Memory B cell (primary cell): ENCODE measurements at regions not wholly inside any gene's neighbourhood (a gene's known extent, or its start where the extent isn't known, plus 50 kb on each side); places are given as distances from the start of the nearest gene placed in this dataset.
"Not testable (repeated sequence)": the region's sequence is repeated elsewhere in the genome, so short reads cannot be mapped to it uniquely, and the experiment has no call there.

Source experiments
- ATAC-seq: fragments of 150-1000 bp; cut with Tn5 transposase; 2 replicates; pipeline ENCODE4 v1.10.0; 2021; ENCODE audit warnings: low read depth, mild to moderate bottlenecking, moderate library complexity
- DNase-seq, 2 donors: peaks; one replicate each; pipeline ENCODE4 v3.0.0; 2022; ENCODE audit warnings: low spot score in 2 of 2
- H3K27ac Mint-ChIP-seq: one replicate; pipeline ENCODE4 v1.8.0; 2022; ENCODE audit warnings: mild to moderate bottlenecking, moderate library complexity, mixed read lengths
- H3K27me3 Mint-ChIP-seq: one replicate; pipeline ENCODE4 v1.8.0; 2022; ENCODE audit warnings: mixed read lengths
- H3K36me3 Mint-ChIP-seq: one replicate; pipeline ENCODE4 v1.8.0; 2022; ENCODE audit warnings: mild to moderate bottlenecking, mixed read lengths
- H3K4me1 Mint-ChIP-seq: one replicate; pipeline ENCODE4 v1.8.0; 2022; ENCODE audit warnings: mixed read lengths
- H3K4me3 Mint-ChIP-seq: one replicate; pipeline ENCODE4 v1.8.0; 2022; ENCODE audit warnings: mild to moderate bottlenecking, moderate library complexity, mixed read lengths
- H3K9me3 Mint-ChIP-seq: one replicate; pipeline ENCODE4 v1.8.0; 2022; ENCODE audit warnings: mixed read lengths

GRCh38 chr2:17202628-17203027 is 315.6 kb downstream of the RAD51AP2 start:
- H3K27me3 Mint-ChIP-seq, H3K4me3 Mint-ChIP-seq, H3K9me3 Mint-ChIP-seq, H3K36me3 Mint-ChIP-seq: not testable (repeated sequence)
- peaks cover 19% of the 10 kb centered on the region for H3K4me1 Mint-ChIP-seq
- ATAC-seq (peak; percentile 98), DNase-seq (peak in 1 of 2 donors; percentile 22)
- H3K27ac Mint-ChIP-seq: peak overlapping the region; percentile 60

GRCh38 chr2:17199741-17200140 is 318.5 kb downstream of the RAD51AP2 start:
- no peaks in the 10 kb centered on the region for H3K36me3 Mint-ChIP-seq
- H3K27me3 Mint-ChIP-seq: peaks cover 6% of the 10 kb centered on the region
- ATAC-seq (no peak), DNase-seq (no peak)
- peaks cover 3% of the 10 kb centered on the region for H3K9me3 Mint-ChIP-seq
- no peak overlapping the region for H3K4me3 Mint-ChIP-seq
- H3K4me1 Mint-ChIP-seq: peaks cover 21% of the 10 kb centered on the region
- no peak overlapping the region for H3K27ac Mint-ChIP-seq

GRCh38 chr2:17196380-17196779 is 321.9 kb downstream of the RAD51AP2 start:
- Mint-ChIP-seq H3K27me3 (peaks cover 6% of the 10 kb centered on the region), H3K36me3 (no peaks in the 10 kb centered on the region), H3K27ac (no peak overlapping the region), H3K9me3 (no peaks in the 10 kb centered on the region), H3K4me1 (peaks cover 9% of the 10 kb centered on the region), H3K4me3 (no peak overlapping the region)
- ATAC-seq: no peak
- DNase-seq: no peak

- H3K4me3 Mint-ChIP-seq: no peak overlapping the region
- DNase-seq (no peak), ATAC-seq (no peak)
- H3K27me3 Mint-ChIP-seq: peaks cover 6% of the 10 kb centered on the region
- no peaks in the 10 kb centered on the region for H3K36me3 Mint-ChIP-seq
- no peak overlapping the region for H3K27ac Mint-ChIP-seq
- peaks cover 21% of the 10 kb centered on the region for H3K4me1 Mint-ChIP-seq
- H3K9me3 Mint-ChIP-seq: no peaks in the 10 kb centered on the region
Measured at GRCh38 chr2:17195016-17195415, 323.2 kb downstream of the RAD51AP2 start.

- no peak for ATAC-seq
- Mint-ChIP-seq H3K4me3 (no peak overlapping the region), H3K36me3 (no peaks in the 10 kb centered on the region), H3K27ac (no peak overlapping the region), H3K9me3 (no peaks in the 10 kb centered on the region), H3K27me3 (peaks cover 6% of the 10 kb centered on the region), H3K4me1 (peaks cover 24% of the 10 kb centered on the region)
- no peak for DNase-seq
Measured at GRCh38 chr2:17194083-17194482, 324.2 kb downstream of the RAD51AP2 start.

DNA sequence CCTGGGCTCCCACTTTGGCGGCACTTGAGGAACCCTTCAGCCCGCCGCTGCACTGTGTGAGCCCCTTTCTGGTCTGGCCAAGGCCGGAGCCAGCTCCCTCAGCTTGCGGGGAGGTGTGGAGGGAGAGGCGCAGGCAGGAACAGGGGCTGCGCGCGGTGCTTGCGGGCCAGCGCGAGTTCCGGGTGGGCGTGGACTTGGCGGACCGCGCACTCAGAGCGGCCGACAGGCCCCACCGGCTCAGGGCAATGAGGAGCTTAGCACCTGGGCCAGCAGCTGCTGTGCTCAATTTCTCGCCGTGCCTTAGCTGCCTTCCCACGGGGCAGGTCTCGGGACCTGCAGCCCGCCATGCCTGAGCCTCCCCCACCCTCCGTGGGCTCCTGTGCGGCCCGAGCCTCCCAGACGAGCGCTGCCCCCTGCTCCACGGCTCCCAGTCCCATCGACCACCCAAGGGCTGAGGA is 324.8 kb downstream of the RAD51AP2 start:
- not testable (repeated sequence) for DNase-seq, ATAC-seq, H3K27me3 Mint-ChIP-seq, H3K36me3 Mint-ChIP-seq, H3K4me3 Mint-ChIP-seq, H3K9me3 Mint-ChIP-seq, H3K27ac Mint-ChIP-seq
- peaks cover 21% of the 10 kb centered on the region for H3K4me1 Mint-ChIP-seq

- peak overlapping the region; percentile 44 for H3K4me3 Mint-ChIP-seq
- H3K9me3 Mint-ChIP-seq: no peaks in the 10 kb centered on the region
- peak; percentile 78 for ATAC-seq
- no peak for DNase-seq
- no peak overlapping the region for H3K27ac Mint-ChIP-seq
- no peaks in the 10 kb centered on the region for H3K36me3 Mint-ChIP-seq
- peaks cover 6% of the 10 kb centered on the region for H3K27me3 Mint-ChIP-seq
- H3K4me1 Mint-ChIP-seq: peaks cover 16% of the 10 kb centered on the region
Measured at GRCh38 chr2:17191223-17191622, 327.0 kb downstream of the RAD51AP2 start.

DNA sequence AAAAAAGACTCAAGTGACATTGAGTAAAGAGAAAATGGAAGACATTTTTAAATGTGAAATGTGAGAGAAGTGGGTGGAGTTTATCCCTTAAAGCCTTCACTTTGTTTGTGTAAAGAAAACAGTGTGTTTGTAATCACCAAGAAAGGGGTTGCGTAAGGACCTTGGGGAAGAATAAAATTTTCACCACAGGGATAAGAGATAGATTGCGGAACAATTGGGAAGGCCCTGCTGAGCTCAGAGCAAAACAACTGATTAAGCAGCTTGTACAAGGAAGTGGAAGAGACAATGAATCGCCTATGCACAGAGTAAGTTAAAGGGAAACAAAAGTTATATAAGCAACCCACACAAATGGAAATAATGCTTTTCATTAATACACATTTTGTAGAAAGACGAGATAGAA is 327.7 kb downstream of the RAD51AP2 start:
- Mint-ChIP-seq H3K4me1 (peaks cover 16% of the 10 kb centered on the region), H3K27ac (no peak overlapping the region), H3K27me3 (peaks cover 5% of the 10 kb centered on the region), H3K4me3 (no peak overlapping the region), H3K36me3 (no peaks in the 10 kb centered on the region), H3K9me3 (no peaks in the 10 kb centered on the region)
- DNase-seq (no peak), ATAC-seq (no peak)

DNA sequence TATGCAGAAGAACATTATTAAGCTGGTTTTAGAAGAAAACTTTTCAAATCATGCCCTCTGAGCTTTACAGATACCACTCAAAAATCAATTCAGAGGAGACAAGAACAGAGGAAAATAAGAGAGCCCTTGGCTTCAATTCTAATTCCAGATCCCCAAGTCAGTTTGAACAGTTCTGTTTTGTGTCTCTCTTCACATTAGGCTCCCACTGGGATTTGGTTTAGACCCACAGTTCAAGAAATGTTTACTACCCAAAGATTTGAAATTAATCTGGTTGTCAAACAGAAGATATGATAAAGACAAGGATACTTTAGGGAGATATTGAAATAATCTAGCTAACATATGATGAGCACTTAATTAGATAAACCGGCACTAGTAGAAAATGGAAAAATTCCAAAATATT is 329.5 kb downstream of the RAD51AP2 start:
- ATAC-seq: no peak
- Mint-ChIP-seq H3K27ac (no peak overlapping the region), H3K27me3 (peaks cover 2% of the 10 kb centered on the region)

GRCh38 chr2:17184512-17184911 is 333.7 kb downstream of the RAD51AP2 start:
- no peaks in the 10 kb centered on the region for H3K4me1 Mint-ChIP-seq
- ATAC-seq (no peak), DNase-seq (no peak)
- no peaks in the 10 kb centered on the region for H3K9me3 Mint-ChIP-seq
- H3K27me3 Mint-ChIP-seq: peaks cover 2% of the 10 kb centered on the region
- no peak overlapping the region for H3K4me3 Mint-ChIP-seq
- no peaks in the 10 kb centered on the region for H3K36me3 Mint-ChIP-seq
- H3K27ac Mint-ChIP-seq: no peak overlapping the region

More for the DNA sequence above, 329.5 kb downstream of the RAD51AP2 start:
- H3K4me3 Mint-ChIP-seq: no peak overlapping the region
- DNase-seq: no peak
- no peaks in the 10 kb centered on the region for H3K9me3 Mint-ChIP-seq
- H3K4me1 Mint-ChIP-seq: peaks cover 16% of the 10 kb centered on the region
- no peaks in the 10 kb centered on the region for H3K36me3 Mint-ChIP-seq

DNA sequence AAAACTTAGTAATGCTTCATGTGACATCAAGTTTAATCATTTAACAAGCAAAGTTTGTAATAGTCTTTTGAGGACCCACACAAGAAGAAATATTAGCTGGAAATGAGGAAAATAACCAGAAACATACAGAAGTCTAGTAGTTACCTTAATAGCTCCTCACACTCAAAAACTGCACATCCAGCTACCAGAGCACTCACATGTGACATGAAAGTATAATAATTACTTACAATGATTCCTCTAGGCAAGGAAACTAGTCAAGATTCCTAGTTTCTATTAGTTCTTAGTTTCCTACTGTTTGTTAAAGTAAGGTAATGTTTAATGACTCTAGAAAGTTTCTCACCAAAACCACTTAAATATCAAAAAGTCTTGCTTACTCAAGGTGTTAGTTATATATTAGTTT is 335.8 kb downstream of the RAD51AP2 start:
- no peak for DNase-seq
- H3K27me3 Mint-ChIP-seq: no peaks in the 10 kb centered on the region
- ATAC-seq: no peak
- no peaks in the 10 kb centered on the region for H3K9me3 Mint-ChIP-seq
- no peak overlapping the region for H3K4me3 Mint-ChIP-seq
- H3K36me3 Mint-ChIP-seq: no peaks in the 10 kb centered on the region
- H3K27ac Mint-ChIP-seq: no peak overlapping the region
- H3K4me1 Mint-ChIP-seq: peaks cover 8% of the 10 kb centered on the region

- no peaks in the 10 kb centered on the region for H3K9me3 Mint-ChIP-seq
- no peak overlapping the region for H3K27ac Mint-ChIP-seq
- H3K27me3 Mint-ChIP-seq: no peaks in the 10 kb centered on the region
- no peak for ATAC-seq
- H3K4me1 Mint-ChIP-seq: peaks cover 10% of the 10 kb centered on the region
- no peak for DNase-seq
- H3K36me3 Mint-ChIP-seq: no peaks in the 10 kb centered on the region
- no peak overlapping the region for H3K4me3 Mint-ChIP-seq
Measured at GRCh38 chr2:17181051-17181752, 337.0 kb downstream of the RAD51AP2 start.

DNA sequence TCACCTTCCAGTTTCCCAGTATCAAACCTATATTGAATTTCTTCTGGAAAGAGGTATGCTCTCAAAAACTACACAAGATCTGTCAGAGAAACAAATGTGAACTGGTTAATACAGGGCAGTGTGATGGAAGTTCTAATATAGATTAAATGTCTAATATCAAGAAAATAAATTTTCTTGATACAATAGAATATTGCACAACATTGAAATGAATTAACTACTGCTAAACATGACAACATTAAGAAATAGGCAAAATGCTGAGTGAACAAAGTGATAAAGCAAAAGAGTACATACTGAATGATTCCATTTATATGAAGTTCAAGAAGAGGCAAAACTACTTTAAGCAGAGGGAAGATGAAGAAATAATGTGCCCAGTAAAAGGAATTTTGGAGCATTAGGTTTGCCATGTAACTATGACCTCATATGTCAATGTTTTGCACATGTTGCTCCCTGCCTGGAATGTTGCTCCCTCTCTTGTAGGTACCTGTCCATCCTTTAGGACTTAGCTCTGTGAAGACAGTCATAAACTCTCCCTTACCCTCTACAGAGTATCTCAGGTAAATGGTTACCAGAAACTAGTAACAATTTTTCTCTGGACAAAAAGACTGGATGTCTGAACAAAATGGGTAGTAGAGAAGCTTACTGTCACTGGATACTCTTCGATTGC is 339.0 kb downstream of the RAD51AP2 start:
- no peaks in the 10 kb centered on the region for H3K9me3 Mint-ChIP-seq
- no peak overlapping the region for H3K27ac Mint-ChIP-seq
- no peaks in the 10 kb centered on the region for H3K36me3 Mint-ChIP-seq
- peaks cover 10% of the 10 kb centered on the region for H3K4me1 Mint-ChIP-seq
- no peak for ATAC-seq
- no peaks in the 10 kb centered on the region for H3K27me3 Mint-ChIP-seq
- no peak overlapping the region for H3K4me3 Mint-ChIP-seq
- no peak for DNase-seq

- H3K4me1 Mint-ChIP-seq: peaks cover 15% of the 10 kb centered on the region
- H3K27ac Mint-ChIP-seq: no peak overlapping the region
- no peaks in the 10 kb centered on the region for H3K36me3 Mint-ChIP-seq
- DNase-seq: no peak
- H3K27me3 Mint-ChIP-seq: no peaks in the 10 kb centered on the region
- ATAC-seq: no peak
- H3K4me3 Mint-ChIP-seq: no peak overlapping the region
- H3K9me3 Mint-ChIP-seq: no peaks in the 10 kb centered on the region
Measured at GRCh38 chr2:17177088-17177487, 341.2 kb downstream of the RAD51AP2 start.
